ENCODE measurements at regions not wholly inside any gene's neighbourhood (a gene's known extent, or its start where the extent isn't known, plus 50 kb on each side); places are given as distances from the start of the nearest gene placed in this dataset.

GRCh38 chr22:49331223-49331815 lies 496.4 kb downstream of the BRD1 start:
- no peak for DNase-seq

GRCh38 chr22:49330421-49331222 lies 497.1 kb downstream of the BRD1 start:
- no peak for DNase-seq

DNA sequence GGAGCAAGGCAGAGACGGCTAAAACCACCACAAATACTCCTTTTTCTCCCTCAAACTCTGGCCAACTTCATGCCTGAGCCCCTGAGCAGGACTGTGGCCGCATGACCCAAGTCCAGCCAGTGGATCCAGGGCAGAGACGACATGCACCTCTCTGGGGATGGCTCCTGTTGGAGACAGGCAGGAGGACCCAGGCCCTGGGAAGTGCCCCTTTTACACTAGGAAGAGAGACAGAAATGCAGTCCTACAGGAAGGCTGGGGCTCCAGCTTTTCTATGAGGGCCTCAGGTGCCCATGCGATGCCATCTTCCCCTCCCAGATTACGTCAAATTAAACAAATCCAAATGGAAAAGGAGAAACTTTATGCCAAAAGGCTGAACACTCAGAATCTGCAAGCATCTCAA lies 498.0 kb downstream of the BRD1 start:
- no peak for DNase-seq

DNA sequence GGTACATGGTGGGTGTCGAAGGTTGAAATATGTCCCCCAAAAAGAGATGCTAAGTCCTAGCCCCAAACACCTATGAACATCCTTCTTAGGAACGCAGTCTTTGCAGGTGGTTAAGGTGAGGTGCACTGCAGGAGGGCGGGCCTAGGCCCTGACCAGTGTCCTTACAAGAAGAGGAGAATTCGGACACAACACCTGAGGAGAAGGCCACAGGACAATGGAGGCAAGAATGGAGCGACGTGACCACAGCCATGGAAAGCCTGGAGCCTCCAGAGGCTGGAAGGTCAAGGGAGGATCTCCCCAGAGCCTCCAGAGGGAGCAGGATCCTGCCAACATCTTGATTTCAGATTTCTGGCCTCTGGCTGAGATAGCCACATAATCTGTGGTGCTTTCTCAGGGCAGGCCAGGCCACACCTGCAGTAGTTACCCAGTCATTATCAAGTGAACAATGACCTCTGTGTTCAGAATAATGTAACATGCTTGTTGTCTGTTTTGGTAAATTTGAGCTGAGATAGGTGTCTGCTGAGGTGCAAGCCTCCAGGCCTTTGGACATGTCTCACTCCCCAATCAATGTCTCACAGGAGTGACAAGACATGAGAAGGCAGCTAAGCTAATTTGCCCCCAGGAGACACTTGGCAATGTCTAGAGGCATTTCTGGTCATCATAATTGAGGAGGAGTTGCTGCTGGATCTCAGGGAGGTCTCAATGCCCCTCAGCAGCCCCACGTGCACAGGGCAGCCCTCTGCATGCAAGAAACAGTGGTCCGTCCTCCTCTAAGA lies 498.9 kb downstream of the BRD1 start:
- no peak for DNase-seq

DNA sequence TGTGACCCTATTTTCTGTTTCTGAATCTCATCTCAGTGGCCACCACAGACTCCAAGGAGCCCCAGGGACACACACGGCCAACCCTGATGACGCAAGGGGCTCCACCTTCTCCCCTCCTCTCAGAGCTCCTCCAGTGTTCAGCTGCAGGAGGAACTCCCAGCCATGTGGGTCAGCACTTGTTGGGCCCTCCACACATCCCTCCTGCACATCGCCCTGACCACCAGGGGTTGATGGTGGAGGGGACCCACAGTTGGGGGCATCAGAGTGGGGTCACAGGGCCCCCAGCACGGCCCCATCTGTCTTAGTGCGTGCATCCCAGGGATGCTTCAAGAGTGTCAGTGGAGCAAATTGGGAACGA lies 499.6 kb downstream of the BRD1 start:
- DNase-seq = no peak

GRCh38 chr22:49327411-49328117 lies 500.1 kb downstream of the BRD1 start:
- DNase-seq = no peak

DNA sequence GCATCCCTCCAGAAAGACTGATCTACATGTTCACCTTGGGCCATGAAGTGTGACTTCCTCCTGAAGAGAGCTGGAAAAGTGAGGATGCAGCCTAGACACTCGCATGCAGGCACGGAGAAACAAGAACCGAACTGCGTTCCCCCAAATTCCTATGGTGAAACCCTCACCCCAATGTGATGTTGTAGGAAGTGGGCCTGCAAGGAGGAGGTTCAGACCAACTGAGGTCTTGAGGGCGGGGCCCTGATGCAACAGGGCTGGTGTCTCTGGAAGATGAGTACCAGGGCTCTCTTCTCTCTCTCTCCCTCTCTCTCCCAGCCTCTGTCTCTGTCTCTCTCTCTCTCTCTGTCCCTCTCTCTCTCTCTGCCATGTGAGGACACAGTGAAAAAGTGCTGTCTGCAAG lies 501.1 kb downstream of the BRD1 start:
- DNase-seq = no peak

DNA sequence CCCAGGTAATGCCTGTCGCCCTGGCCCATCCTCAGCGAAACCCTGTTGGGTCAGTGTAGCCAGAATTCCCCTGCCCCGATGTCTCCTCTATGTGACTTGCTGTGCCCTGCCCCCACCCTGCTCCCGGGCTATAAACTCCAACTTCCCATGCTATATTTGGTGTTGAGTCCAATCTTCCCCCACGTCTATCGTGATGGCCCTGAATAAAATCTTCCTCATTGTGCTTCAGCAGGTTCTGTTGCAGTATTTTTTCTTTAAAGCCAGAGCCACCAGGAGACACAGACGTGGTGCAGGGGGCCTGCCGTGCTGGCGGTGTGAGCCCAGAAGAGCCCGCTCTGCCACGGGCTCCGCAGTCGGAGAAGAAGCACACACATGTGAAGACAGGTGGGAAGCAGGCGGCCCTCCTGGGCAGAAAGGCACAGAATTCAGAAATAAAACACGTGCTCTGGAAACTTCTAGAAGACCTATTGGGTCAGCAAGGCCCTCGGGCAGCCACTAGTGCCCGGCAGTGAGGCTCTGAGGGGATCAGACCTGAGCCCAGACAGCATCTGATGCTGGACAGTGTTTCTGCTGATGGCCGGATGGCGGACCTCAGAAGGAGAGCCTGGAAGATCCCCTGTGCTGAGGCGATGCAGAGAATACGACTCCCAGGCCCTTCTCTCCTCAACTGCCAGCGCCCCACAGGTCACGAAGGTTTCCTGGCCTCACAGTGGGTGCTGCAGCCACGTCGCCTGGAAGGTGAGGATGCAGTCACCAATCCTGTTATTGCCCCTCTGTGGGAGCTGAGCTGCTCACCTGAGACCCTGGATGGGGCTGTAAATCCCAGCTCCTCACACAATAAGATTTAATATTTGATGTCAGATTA lies 501.9 kb downstream of the BRD1 start:
- no peak for DNase-seq

DNA sequence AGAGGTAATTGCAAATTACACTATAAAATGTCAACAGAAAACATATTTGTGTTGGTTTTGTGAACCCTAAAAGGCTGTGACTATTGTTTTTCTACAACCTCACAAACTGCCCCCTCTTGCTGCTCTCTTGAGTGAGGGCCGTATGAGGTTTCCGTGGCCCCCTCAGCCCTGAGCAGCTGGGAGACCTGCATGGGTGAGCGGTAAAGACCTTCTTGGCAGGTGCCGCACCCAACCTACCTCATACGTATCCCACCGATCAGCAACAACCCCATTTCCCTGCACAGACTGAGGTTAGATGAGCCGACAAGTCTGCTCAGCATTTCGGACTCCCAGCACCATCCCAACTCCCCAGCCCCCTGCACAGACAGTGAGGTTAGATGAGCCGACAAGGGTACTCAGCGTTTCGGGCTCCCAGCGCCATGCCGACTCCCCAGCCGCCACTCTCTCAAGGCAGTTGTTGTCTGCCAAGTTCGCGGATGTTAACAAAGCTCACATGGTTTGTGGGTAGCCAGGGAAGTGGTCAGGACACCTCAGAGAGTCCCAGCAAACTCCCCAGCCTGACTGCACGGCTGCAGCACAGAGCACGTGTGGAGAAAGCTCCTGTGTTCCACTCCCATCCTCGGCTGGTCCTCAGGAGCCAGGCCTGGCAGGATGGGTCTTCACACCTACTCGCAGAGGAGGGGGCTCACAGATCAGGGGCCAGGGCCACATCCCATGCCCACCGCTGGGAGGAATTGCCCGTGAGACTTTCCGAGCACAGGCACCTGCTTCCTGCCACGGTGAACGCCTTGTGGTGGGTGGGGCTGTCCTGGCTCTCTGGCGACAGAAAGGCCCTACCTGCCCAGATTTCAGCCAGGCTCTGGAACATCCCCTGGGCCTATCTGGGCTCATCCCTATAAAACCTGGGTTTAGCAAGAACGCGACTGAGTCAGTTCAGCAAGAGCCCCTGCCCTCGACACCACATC lies 502.9 kb downstream of the BRD1 start:
- peak in 1 of 2 donors; percentile 2 for DNase-seq

- no peak for DNase-seq
These were observed 503.8 kb downstream of the BRD1 start for GRCh38 chr22:49323751-49324415.

DNA sequence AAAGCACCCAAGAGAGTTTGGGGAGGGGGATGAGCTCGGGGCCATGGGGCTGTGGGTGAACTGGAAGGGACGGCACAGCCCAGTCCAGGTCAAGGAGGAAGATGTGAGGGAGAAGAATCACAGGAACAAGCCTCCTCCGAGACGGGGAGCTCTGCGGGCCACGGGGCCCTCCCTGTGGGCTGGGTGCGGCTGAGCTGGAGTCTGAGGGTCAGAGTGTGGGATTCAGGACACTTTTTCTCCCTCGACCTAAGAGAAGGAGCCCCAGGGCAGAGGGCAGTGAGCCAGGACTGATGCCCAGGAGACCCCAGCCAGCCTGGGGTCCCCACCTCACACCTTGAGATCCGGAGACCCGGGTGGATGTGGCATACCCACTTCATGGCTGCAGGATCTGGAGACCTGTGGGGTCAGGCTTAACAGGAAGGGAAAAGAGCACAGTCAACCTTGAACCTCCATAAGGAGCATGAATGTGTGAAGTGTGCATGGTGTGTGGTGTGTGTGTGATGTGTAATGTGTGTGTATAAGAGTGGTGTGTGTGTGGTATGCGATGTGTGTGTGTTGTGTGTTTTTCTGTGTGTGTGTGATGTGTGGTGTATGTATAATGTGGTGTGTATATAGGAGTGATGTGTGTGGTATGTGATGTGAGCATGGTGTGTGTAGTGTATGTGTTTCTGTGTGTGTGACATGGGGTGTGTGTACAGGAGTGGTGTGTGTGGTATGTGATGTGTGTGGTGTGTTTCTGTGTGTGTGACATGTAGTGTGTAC lies 504.6 kb downstream of the BRD1 start:
- DNase-seq = no peak

GRCh38 chr22:49322231-49322630 lies 505.4 kb downstream of the BRD1 start:
- DNase-seq = no peak

DNA sequence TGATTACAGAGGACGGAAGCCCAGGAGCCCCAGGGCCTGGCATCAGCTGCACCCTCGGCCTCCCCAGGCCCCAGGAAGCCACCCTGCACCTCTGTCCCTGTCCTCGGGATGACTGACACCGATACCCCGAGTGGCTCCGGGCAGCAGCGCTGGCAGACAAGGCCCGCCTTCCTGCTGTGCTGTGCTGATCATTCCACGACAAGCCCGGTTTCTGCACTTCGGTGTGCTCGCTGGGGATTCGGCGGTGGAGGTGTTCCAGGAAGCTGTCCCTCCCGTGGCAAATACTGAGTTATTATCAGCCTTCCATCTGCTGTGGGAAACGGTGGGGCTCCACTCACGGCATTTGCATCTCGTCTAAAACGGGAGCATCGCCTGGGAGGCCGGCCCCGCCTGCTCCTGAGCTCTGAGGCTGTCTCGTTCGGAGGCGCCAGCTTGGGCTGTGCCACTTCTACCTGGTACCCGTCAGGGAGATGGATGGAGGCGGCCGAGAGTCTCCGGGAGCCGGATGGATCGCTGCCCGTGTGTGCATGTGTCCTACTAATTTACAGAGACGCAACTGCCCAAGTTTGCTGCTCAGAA lies 506.1 kb downstream of the BRD1 start:
- DNase-seq = no peak

DNA sequence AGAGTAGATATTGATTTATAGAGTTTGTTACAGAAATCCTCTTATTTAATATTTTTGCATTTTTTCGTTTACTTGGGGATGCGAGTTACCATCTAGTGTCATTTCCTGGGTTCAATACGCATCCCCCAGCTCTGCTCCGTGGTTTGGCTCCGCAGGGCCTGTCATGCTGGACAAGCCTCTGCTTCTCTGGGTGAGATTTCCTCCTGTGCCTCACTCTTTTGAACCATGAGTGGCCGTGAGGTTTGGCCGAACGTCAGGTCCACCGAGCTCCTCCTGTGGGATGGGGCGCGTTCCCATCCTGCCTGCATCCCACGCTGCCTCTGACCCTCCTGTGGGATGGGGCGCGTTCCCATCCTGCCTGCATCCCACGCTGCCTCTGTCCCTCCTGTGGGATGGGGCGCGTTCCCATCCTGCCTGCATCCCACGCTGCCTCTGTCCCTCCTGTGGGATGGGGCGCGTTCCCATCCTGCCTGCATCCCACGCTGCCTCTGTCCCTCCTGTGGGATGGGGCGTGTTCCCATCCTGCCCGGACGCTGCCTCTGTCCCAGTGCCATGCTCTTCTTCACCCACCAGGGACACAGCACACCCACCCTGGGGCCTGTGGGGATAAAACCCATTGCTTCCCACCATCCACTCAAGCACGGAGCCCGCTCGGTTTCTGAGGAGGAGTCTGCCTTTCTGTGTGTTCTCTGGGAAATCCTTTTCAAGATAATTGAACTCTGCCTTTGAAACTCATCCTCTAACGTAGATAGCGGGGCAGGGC lies 506.8 kb downstream of the BRD1 start:
- no peak for DNase-seq

GRCh38 chr22:49317369-49317768 lies 510.3 kb downstream of the BRD1 start:
- DNase-seq = no peak

GRCh38 chr22:49312601-49313000 lies 515.1 kb downstream of the BRD1 start:
- DNase-seq = no peak

GRCh38 chr22:49310354-49310753 lies 517.3 kb downstream of the BRD1 start:
- no peak for DNase-seq

DNA sequence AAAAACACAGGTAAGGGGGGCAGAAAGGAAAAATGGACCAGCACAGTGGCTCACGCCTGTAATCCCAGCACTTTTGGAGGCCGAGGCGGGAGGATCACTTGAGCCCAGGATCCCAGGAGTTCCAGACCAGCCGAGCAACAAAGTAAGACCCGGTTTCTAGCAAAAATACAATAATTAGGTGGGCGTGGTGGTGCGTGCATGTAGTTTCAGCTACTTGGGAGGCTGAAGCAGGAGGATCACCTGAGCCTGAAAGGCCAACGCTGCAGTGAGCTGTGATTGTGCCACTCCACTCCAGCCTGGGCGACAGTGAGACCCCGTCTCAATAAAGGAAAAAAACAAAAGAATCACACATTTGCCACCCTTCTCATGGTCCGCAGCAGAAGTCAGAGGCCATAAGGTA lies 519.4 kb downstream of the BRD1 start:
- DNase-seq = no peak

DNA sequence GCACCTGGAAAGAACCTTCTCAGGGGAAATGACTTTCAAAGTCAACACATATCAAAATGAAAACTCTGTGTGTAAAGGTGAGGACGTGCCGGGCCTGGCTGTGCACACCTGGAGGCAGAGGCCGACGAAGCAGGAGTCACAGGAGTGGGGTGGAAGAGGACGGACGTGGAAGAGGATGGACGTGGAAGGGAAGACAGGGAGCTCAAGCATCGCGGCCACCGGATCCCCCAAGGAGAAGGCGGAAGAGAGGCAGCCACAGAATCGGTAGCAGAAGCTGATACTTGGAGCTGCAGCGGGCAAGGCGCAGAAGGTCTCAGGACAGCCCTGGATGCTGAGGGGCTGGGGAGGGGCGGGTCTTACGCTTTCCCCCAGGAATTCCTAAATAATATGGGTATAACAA lies 519.8 kb downstream of the BRD1 start:
- DNase-seq = no peak

Measured in CD4-positive, alpha-beta T cell treated with Interleukin-1 beta for 1 hour (primary cell).